Ovary (tissue), 3 donors: ENCODE measurements at regions not wholly inside any gene's neighbourhood (a gene's known extent, or its start where the extent isn't known, plus 50 kb on each side); places are given as distances from the start of the nearest gene placed in this dataset.

Experiments used
- CTCF ChIP-seq, 3 donors: fragments of 450-650 bp in 2 of 3; fragments of 200-600 bp in 1 of 3; IDR thresholded peaks; one replicate each; pipeline versions ENCODE4 v1.5.1 to v1.8.0; 2016 to 2022; ENCODE audit warnings: antibody characterized with exemption in 3 of 3, mild to moderate bottlenecking in 1 of 3
- EP300 ChIP-seq: sonication (generic); formaldehyde crosslinking; IDR thresholded peaks from one replicate; pipeline ENCODE4 v1.6.1; 2017; ENCODE audit warnings: antibody characterized with exemption
- donor health status: DM: no; HTN: no; CAD: no.

- TF ChIP-seq CTCF (IDR thresholded peaks at IDR 0.05) (no peak), EP300 (no peak)
Measured at GRCh38 chr5:158462349-158463114, 603.6 kb upstream of the CLINT1 start.
